Tongue (tissue), 1 donor: ENCODE measurements at regions not wholly inside any gene's neighbourhood (a gene's known extent, or its start where the extent isn't known, plus 50 kb on each side); places are given as distances from the start of the nearest gene placed in this dataset.
"Not testable (repeated sequence)": the region's sequence is repeated elsewhere in the genome, so short reads cannot be mapped to it uniquely, and the experiment has no call there.

Experiments
- DNase-seq: peaks from one replicate; pipeline ENCODE4 v3.0.0-alpha.2; 2015

DNA sequence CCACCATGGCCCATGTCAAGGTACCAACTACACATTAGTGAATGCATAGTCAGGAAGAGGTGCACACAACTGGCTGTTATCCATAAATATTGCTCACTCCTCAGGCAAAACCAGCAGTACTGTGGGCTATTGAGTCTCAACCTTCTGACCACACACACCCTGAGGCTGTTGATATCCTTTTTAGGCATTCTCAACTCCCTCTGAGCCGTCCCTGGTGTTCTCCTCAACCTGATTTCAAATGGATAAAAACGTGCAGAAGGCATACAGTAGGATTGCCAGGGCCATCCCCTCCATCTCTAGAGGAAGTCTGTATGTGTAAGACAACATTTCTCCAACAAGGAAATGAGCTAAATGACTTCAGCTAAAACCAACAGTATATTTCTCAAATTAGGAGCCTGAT, 98.7 kb upstream of the KLHL13 start:
- DNase-seq, result no peak

DNA sequence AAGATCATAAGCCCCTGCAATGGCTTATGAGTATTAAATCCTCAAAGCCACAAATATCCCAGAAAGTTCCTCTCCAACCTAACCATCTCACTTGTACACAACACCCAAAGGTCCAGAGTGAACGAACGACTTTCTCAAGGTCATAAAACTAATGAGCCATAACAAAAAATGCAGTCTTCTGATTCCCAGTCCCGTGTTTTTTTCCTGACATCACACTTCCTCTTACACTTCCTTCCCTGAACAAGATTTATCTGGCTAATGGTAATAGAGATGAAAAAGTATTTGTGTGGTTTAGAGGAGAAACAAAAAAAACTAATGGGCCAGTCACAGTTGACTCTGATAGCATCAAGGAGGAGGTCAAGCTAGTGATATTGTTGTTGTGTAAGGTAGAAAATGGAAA, 99.5 kb upstream of the KLHL13 start:
- DNase-seq, result no peak

DNA sequence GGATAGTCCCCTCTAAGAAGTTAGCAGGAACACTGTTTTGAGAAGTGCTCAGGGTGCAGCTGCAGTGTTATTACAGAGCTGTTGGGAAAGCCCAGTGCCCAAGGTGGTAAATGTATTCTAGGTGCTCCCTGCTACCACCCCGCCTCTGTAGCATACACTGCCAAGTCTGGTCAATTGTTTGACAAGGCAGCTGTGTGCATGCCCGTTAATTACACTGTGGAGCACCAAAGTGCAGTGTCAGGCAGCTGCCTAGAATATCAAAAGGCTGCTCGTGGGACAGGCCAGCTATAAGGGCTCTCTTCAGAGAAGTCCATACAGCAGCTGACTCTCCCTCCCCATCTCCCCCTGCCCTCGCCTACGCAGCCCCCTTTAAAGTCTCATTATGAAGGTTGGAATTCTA, 99.9 kb upstream of the KLHL13 start:
- DNase-seq, result peak; percentile 82

DNA sequence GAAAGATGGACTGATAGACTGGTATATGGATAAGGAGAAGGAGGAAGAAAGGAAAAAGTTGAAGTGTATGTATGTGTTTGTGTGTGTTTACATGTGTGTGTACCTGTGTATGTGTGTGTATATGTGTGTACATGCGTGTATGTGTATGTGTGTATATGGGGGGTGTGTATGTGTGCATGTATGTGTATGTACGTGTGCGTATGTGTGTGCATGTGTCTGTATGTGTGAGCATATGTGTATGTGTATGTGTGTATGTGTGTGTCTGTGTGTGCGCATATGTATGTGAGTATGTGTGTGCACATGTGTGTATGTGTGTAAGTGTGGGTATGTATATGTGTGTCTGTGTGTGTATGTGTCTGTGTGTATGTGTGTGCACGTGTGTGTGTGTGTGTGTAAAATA, 101.5 kb upstream of the KLHL13 start:
- DNase-seq, result no peak

DNA sequence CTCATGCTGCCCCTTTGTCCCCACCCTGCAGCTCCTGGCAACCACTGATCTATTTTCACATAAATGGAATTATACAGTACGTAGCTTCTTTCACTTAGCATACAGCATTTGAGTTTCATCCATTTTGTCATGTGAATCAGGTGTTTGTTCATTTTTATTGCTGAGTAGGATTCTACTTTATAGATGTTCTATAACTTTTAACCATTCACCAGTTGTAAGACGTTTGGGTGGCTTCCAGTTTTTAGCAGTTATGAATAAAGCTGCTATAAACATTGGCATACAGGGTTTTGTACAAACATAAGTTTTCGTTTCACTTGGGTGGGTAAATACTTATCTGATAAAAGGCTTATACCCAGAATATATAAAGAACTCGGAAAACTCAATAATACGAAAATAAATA, 102.3 kb upstream of the KLHL13 start:
- no peak for DNase-seq

DNA sequence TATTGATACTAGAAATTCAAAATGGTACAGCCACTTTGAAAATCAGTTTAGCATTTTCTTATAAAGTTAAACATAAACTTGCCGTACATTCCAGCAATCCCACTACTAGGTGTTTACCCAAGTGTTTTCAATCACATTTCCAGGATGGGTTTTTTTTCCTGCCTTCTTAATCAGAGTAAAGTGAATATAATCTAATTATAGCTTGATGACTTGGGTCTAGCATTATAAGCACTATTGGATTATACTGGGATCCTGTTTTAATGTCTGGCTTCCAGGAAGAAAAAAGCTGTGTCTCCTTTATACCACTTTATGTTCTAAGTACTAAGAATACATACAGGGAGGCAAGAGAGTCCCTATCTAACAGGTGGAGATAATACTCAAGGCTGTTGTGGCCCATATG, 103.3 kb upstream of the KLHL13 start:
- no peak for DNase-seq

DNA sequence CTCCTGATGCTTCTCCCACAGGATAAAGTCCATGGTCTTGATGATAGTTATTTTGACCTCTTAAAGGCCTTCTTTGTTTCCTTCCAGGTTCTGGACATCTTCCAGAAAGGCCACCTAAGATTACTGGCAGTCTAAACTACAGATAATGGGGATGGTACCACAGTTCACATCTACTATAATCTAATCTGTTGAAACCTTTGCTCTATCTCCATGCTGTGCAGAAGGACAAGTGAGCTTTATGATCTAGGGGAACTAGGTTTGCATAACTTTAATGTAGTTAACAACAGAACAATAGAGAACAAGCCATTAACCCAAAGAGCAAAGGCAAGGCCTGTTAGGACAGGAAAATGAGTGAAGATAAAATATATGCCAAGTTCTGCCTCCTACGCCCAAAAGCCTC, 103.9 kb upstream of the KLHL13 start:
- no peak for DNase-seq

DNA sequence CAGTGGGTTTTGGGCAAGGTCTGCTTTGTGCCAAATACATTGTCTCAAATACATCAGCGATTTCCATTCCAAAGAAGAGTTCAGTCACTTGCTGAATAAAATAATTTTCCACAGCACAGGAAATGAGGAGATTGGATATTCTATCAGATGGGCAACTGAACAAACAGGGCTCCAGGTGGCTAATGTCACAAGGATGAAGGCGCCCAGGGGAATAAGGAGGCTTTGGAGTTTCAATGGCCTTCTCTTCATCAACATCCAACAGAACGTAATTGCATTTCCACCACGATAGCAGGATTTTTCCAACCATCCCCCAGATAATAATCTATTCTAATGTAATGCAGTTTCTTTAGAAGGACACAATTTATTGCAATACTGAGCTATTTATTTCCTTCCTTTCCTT, 104.7 kb upstream of the KLHL13 start:
- DNase-seq, result no peak

DNA sequence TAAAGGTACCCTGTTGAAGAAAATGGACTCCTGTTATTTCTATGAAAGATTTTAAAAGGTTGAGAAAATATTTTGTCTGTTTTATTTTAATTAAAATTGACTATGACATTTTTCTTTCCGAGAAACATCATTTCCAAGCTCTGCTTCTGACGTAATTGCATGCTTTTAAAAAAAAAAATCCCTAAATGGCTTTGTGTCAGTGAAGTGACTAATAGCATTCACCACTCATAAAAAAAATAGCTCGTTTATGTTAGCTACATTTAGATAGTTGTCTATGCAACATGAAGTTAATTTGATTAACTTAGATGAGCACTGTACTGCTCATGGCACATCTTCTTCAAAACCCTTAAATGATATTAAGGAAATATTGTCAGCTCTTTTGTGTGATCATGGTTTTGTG, 105.1 kb upstream of the KLHL13 start:
- DNase-seq, result no peak

DNA sequence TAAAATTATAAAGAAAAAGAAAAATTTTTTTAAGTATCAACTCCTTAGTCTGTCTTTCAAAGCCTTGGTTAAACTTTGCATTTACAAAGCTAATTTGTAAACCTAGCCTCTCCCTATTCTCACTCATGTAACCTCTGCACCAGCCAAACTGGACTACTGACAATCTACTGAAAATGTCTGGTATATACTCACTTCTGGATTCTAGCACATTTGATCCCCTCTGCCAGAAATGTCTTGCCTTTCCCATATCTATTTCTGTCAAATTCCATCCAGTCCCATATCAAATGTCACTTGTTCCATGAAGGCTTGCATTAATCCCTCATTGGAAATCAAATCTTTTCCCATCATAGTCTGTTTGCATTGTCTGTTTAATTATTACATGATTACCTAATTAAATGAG, 105.8 kb upstream of the KLHL13 start:
- no peak for DNase-seq

DNA sequence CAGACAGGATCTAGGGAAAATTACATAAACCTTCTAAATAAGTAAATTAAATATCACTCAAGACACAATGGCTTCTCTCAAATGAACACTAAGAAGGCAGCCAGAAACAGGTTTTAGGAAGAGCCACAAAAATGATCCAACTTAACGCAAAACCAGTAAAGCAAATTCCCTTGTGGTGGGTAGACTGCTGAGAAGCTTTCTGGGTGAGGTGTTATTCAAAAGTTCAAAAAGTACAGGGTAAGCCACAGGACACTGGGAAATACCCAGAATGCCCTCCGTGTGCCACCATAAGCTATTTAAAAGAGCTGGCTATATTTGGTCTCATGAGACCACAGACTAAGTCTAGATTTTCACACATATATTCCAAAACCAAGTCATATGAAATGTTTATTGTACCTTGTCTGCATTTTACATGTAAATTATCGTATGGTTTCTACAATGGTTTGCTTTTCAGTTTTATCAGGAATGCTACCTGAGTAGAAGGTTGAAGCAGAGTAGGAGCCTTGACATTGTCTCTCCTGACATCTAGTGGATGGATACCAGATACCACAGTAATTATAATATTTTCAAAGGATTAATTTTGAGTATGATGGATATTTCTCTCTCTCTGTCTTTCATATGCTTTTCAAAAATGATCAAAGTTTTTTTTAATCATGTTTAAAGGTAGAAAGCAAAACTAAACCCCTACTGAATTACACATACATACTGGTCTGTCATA, 109.3 kb upstream of the KLHL13 start:
- DNase-seq, result no peak

DNA sequence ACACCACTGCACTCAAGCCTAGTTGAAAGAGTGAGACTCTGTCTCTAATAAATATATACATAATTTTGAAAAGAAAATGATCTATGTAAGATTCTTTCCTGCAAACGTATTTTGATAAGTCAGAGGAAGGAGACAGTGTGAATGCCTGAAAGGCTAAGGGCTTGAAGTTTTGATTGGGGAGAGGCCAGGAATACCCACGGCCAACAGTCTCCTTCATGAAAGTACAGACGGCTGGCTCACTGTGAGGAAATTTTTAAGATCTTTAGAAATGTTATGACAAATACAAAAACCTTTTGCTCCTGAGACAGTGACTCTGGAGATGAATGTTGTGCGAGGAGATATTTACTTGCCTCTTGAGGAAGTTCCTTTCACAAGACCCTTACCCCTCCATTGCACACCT, 111.4 kb upstream of the KLHL13 start:
- DNase-seq, result no peak

DNA sequence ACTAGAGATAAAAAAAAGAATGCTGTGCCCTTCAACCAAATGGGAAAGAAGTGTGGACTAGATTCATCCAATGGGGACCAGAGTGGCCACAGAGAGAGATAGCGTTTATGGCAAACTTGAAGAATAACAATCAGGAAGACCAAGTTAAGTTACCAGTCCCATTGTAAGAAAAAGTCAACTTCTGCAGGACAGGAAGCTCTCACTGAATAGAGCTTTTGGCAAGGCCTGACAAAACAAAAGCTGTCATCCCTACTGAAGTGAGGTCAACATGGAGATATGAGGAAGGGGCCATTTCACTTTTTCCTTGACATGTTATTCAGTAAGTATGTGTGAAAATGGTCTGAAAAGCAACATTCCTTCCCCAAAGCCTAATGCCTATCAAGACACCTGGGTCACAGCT, 111.8 kb upstream of the KLHL13 start:
- DNase-seq, result no peak

DNA sequence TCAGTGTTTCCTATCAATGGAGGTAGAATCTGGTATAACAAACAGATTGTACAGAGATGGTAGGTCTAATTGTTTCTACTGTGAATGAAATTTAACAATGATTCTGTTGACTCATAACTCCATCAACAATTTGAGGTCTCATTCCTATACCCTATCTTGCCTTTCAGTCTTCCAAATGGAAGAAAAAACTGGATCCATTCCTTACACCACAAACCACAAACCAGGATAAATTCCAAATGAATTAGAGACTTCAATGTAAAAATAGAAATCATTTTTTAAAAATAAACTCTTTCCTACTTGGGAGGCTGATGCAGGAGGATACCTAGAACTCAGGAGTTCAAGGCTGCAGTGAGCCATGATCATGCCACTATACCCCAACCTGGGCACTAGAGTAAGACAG, 114.4 kb upstream of the WDR44 start:
- no peak for DNase-seq

DNA sequence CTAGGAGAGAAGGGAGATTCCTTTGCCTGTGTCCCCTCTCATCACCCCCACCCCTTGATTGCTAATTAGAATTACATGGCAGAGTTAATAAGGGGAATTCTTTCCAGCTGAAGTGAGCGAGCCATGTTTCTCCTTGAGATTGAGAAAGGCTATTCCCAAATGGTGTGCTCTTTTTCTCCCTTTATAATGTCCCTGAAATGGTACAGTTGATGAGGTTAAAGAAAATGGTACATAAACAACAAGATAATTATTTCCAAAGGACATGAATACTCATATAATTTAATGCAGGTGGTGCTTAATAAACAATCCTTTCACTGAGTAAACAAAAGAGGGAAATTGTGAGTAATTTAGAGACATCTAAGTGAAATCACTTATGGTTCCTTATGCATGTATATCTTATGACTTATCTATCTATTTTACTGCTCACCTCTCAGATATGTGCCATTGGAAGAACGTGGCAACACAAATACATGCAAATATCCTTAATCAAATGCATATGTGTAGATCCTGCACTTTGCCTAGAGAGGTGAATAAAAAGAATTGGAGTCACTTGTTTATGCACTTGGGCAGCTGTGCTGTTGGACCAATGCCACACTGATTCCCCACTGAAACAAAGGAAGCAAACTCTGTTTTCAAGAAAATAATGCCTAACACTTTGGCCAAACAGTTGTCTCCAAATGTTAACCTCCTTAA, 106.6 kb upstream of the WDR44 start:
- DNase-seq, result peak; percentile 87

DNA sequence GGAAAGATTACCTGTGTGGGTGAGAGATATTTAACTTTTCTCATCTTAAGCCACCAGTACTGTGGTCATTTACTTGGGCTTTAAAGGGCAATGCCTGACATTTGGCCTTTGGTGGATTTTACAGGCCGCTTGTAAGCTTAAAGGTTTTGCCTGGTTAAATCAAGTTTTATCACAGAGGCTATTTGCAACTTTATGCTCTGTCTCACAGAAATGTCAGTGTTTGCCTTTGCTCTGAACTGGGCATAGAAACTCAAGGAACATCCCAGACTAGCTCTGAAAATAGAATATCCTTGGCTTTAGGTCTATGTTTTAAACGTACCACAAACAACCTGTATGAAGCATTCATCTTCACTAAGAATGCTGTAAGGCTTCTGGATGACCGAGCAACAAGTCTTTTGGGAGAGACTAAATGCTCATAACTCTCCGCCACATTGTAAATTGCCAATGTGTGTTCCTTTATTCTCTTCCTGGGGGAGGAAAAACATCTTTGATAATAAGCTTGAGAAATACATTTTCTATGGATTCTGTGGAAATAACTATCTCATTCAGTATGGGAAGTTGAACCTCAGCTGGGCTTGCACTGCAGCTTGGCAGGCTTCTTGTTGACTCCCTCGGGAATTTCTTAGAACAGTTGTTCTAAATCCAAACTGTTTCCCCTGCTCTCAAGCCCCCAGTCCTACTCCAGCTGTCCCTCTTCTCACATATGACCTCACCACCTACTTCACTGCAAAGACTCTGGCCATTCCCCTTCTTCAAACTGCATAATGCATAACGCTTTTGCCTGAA, 105.8 kb upstream of the WDR44 start:
- peak; percentile 93 for DNase-seq

DNA sequence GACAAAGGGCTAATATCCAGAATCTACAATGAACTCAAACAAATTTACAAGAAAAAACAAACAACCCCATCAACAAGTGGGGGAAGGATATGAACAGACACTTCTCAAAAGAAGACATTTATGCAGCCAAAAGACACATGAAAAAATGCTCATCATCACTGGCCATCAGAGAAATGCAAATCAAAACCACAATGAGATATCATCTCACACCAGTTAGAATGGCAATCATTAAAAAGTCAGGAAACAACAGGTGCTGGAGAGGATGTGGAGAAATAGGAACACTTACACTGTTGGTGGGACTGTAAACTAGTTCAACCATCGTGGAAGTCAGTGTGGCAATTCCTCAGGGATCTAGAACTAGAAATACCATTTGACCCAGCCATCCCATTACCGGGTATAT, 98.9 kb upstream of the WDR44 start:
- DNase-seq, result not testable (repeated sequence)

DNA sequence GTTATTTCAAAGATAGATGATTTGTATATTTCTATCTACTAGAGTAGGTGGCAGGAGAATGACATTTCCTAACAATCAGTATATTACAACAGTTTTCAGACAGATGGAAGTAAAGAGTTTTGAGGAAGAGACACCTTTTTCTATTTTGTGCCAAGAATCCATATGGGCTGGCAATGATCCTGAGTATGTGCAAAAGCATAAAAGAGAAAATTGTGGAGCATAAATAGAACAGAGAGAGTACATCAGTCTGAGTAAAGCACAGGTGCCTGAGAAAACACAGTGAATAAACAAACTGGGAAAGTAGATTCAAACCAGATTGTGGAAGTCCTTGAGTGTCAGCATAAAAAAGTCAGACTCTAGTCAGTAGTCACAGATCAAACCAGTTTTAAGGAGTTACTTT, 96.8 kb upstream of the WDR44 start:
- peak; percentile 72 for DNase-seq

DNA sequence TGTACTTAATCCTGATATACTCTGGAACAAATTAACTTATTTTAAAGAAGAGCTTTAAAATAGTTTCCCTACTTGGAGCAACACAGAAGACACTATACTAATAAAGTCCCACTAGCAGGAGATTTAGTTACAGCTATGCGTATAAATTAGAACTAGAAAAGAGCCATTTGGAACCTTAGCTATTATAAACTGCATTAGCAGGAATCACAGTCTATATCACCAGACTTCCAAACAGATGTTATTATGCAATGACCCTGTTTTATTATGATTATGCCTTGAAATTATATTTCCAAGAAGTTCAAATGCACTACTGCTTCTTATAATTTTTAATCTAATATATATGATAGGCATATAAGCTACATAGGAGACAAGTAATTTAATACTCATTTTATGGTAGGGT, 95.5 kb upstream of the WDR44 start:
- no peak for DNase-seq

DNA sequence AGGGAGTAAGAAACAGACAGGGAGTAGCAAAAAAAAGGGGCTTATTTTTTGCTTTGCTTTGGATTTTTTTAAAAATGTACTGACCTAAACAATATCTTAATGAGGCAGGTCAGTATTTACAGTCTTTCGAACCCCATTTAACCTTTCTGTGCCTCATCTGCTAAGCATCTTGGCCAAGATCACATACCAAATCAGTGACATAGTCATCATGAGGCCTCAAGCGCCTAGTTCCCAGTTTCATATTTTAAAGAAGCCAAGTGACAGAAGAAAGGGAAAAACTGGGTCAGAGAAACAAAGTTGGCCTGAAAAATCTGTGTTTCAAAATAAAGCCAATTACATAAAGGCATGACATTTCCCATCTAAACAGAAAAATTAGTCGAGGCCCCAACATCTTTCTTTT, 94.6 kb upstream of the WDR44 start:
- peak; percentile 46 for DNase-seq

DNA sequence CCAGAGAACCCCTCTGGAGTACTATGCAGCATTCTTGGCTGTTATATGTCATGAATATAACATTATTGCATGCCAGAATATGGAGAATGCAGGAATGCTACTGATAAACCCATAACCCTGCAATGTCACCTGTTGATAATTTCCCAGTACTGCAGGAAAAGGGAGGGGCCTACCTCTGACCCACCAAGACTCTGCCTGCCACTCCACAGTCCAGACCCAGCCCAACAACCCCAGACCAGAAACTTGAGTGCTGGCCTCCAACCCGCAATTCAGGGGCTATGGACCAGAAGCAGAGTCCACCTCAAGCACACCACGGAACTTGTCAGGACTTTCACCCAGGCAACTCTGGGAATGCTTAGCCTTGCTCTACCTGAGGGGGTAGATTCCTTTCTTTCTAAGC, 92.9 kb upstream of the WDR44 start:
- no peak for DNase-seq

DNA sequence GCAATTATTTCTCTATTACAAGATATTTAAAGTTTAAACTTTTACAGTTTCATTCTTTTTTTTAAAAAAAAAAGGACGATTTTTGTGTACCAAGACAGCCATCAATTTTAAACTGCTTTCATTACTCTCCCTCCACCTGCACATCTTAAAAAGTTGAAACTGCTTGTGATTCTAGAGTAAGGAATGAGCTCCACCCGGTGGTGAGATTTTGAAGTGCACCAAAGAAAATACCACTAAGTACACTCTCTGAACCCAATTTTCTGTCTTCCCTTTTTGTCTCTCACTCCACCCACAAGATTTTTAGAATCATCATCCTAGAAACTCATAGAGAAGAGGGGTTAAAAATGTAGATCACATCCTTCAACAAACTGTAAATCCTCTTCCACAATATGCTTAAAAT, 91.3 kb upstream of the WDR44 start:
- DNase-seq, result peak; percentile 83

DNA sequence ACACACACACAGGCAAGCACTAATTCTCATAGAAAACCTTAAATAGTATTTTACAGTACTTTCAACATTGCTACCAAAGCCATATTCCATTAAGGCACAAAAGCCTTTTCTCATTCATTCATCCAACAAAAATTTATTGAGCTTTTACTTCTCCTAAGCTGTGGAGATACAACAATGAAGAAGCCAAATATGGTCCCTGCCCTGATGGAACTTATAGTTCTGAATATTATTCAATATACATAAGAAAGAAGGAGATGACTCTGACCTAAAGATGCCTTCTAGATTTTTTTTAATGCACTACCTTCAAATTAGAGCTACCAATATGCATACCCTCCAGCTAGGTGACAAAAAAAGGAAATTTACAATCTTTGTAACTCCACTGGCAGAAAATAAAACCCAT, 90.0 kb upstream of the WDR44 start:
- DNase-seq, result no peak

DNA sequence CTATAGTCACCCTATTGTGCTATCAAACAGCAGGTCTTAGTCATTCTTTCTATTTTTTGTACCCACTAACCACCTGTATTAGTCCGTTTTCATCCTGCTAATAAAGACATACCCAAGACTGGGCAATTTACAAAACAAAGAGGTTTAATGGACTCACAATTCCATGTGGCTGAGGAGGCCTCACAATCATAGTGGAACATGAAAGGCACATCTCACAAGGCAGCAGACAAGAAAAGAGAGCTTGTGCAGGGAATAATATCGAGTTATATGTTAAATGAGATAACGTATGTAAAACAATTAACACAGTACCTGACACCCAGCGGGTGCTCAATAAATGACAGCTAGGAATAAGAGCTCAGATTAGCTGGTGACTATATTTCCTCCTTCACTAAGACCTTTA, 88.1 kb upstream of the WDR44 start:
- DNase-seq, result no peak
